ENCODE measurements at regions not wholly inside any gene's neighbourhood (a gene's known extent, or its start where the extent isn't known, plus 50 kb on each side); places are given as distances from the start of the nearest gene placed in this dataset.

DNA sequence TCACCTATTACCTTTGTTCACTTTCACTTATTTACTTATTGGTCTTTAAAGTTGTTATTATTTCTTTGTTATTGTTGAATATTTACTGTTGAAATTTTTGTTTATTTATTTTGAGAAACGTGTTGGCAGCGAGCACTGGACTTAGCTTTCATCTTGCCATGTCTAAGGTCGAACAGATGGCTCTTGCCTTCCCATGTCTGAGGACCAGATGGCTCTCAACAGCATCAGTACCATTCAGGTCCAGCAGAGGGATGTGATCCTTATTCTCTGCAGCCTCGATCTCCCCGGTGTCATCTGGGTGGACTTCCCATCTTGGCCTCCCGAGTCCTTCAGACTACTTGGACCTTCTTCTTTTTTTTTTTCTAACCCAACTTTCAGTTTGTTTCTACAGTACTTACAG lies 1437.6 kb downstream of the UQCRFS1 start:
- peak; percentile 29 for DNase-seq

- DNase-seq: peak; percentile 70
Observed at GRCh38 chr19:27774827-27775226, 1438.1 kb downstream of the UQCRFS1 start.

DNA sequence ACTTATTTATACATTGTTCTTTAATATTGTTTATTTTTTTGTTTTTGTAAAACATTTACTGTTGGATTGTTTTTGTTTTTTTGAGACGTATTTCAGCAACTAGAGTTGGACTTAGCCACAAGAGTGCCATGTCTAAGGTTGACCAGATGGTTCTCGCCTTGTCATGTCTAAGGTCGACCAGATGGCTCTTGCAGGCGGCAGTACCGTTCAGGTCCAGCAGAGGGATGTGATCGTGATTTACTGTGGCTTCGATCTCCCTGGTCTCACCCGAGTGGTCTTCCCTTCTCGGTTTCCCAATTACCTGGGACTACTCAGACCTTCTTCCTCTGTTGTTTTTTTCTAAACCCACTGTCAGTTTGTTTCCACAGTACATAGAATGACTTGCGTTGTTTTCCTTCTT lies 1438.6 kb downstream of the UQCRFS1 start:
- DNase-seq: peak; percentile 55

DNA sequence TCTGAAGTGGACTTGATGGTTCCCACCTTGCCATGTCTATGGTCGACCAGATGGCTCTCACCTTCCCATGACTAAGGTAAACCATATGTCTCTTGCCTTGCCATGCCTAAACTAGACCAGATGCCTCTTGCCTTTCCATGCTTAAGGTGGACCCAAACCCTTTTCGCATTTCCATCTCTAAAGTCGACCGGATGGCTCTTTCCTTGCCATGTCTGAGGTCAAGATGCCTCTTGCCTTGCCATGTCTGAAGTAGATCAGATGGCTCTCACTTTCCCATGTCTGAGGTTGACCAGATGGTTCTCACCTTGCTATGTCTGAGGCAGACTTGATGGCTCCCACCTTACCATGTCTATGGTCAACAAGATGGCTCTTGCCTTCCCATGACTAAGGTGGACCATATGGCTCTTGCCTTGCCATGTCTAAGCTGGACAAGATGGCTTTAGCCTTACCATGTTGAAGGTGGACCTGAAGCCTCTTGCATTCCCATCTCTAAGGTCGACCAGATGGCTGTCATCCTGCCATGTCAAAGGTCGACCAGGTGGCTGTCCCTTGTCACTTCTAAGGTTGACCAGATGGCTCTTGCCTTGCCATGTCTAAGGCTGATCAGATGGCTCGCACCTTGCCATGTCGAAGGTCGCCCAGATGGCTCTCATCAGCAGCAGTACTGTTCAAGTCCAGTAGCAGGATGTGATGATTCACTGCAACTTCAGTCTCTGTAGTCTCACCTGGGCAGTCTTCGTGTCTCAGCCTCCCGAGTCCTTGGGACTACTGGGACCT lies 1439.4 kb downstream of the UQCRFS1 start:
- DNase-seq: no peak

DNA sequence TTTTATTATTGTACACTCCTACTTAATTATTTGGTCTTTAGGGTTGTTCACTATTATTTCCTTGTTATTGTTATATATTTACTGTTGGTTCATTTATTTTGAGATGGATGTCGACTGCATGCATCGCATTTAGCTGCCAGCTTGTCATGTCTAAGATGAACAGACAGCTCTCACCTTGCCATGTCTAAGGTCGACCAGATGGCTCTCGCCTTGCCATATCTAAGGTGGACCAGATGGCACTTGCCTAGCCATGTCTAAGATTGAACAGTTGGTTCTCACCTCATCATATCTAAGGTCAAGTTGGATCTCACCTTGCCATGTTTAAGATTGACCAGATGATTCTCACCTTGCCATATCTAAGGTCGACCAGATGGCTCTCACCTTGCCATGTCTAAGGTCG lies 1440.9 kb downstream of the UQCRFS1 start:
- no peak for DNase-seq

GRCh38 chr19:27770095-27770494 lies 1442.9 kb downstream of the UQCRFS1 start:
- no peak for DNase-seq

DNA sequence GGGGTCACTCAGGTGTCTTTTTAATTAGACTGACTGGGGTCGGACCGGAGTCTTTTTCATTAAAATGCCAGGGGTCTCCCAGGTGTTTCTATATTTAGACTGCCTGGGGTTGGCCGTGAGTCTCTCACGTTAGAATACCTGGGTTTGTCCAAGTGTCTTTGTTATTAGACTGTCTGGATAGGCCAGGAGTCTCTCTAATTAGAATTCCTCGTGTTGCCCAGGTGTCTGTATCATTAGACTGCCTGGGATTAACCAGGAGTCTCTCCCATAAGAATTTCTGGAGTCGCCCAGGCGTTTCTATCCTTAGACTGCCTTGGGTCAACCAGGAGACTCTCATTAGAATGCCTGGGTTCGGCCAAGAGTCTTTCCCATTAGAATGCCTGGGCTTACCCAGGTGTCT lies 1445.7 kb downstream of the UQCRFS1 start:
- no peak for DNase-seq

DNA sequence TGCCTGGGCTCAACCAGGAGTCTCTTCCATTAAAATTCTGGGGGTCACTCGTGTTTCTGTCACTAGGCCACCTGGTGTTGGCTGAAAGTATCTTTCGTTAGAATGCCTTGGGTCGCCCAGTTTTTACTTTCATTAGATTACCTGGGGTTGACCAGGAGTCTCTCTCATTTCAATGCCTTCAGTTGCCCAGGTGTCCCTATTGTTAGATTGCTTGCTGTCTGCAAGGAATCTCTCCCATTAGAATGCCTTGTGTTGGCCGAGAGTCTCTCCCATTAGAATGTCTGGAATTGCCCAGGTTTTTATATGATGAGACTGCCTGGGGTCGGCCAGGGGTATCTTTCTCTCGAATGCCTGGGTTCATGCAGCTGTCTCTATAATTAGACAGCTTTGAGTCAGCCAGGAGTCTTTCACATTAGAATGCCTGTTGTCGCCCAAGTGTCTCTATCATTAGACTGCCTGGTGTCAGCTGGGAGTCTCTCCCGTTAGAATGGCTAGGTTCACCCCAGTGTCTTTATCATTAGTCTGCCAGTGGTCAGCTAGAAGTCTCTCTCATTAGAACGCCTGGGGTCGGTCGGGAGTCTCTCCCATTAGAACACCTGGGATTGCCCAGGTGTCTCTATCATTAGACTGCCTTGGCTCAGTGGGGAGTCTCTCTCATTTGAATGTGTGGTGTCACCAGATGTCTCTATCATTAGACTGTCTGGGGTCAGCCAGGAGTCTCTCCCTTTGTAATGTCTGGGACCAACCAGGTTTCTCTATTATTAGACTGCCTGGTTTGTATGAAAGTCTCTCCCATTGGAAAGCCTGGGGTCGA lies 1446.8 kb downstream of the UQCRFS1 start:
- no peak for DNase-seq

DNA sequence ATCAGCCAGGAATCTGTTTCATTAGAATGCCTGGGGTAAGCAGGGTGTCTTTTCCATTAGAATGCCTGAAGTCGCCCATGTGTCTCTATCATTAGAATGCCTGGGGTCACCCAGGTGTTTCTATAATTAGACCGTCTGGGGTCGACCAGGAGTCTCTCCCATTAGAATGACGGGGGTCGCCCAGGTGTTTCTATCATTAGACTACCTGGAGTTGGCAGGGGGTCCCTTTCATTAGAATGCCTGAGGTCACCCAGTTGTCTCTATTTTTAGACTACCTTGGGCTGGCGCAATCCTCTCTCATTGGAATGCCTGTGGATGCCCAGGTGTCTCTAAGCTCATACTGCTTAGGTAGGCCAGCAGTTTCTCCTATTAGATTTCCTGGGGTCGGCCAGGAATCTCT lies 1447.6 kb downstream of the UQCRFS1 start:
- DNase-seq: no peak

DNA sequence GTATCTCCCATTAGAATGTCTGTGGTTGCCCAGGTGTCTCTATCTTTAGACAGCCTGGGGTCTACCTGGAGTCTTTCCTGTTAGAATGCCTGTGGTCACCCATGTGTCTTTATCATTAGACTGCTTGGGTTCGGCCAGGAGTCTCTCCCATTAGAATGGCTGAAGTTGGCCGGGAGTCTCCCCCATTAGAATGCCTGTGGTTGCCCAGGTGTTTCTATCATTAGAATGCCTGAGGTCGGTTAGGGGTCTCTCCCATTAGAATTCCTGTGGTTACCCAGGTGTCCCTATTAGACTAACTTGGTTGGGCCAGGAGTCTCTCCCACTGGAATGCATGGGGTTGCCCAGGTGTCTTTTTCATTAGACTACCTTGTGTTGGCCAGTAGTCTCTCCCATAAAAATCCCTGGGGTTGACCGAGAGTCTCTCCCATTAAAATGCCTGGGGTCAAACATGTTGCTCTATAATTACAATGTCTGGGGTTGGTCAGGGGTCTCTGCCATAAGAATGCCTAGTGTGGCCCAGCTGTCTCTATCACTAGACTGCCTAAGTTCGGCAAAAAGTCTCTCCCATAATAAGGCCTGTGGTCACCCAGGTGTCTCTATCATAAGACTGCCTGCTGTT lies 1448.7 kb downstream of the UQCRFS1 start:
- no peak for DNase-seq

DNA sequence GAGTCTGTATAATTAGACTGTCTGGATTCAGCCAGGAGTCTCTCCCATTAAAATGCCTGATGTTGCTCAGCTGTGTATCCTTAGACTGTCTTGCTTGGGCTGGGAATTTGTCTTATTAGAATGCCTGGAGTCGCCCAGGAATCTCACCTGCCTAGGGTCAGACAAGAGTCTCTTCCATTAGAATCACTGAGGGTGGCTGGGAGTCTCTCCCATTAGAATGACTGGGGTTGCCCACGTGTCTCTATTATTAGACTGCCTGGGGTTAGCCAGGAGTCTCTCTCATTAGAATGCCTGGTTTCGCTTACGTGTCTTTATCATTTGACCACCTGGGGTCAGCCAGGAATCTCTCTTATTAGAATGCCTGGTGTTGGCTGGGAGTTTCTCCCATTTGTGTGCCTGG lies 1450.0 kb downstream of the UQCRFS1 start:
- DNase-seq: no peak

- no peak for DNase-seq
Observed at GRCh38 chr19:27759896-27760295, 1453.1 kb downstream of the UQCRFS1 start.

- DNase-seq: no peak
Observed at GRCh38 chr19:27758626-27759505, 1454.1 kb downstream of the UQCRFS1 start.

- no peak for DNase-seq
Observed at GRCh38 chr19:27754700-27755099, 1458.3 kb downstream of the UQCRFS1 start.

GRCh38 chr19:27753622-27754021 lies 1459.3 kb downstream of the UQCRFS1 start:
- DNase-seq: no peak

DNA sequence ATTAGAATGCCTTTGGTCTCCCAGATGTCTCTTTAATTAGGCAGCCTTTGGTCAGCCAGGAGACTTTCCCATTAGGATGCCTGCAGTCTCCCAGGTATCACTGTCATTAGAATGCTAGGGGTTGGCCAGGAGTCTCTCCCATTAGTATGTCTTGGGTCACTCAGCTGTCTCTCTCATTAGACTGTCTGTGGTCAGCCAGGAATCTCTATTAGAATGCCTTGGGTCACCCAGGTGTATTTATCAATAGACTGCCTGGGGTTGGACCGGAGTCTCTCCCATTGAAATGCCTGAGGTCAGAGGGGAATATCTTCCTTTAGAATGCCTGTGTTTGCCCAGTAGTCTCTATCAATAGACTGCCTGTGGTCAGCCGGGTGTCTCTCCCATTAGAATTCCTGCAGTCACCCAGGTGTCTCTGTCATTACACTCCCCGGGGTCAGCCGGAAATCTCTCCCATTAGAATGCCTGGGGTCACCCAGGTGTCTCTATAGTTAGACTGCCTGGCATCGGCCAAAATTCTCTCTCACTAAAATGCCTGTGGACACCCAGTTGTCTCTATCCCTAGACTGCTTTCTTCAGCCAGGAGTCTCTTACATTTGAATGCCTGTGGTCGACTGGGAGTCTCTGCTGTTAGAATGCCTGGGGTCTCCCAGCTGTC lies 1460.3 kb downstream of the UQCRFS1 start:
- no peak for DNase-seq

DNA sequence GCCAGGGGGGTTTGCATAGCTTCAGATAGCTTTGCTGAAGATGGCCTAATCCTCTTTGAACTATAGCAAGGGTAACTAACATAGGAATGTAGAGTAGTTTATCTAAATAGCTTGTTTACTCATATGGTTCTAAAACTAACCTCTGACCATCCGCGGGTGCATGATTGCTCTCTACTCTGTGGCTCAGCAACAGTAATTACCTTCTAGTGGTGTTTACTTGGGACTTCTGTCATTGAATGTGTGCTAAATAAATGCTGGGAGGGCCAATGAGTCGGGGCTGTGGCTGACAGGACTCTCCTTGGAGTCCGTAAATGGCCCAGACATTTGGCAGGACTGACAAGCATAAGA lies 1461.9 kb downstream of the UQCRFS1 start:
- DNase-seq: no peak

- no peak for DNase-seq
Observed at GRCh38 chr19:27750391-27751043, 1462.4 kb downstream of the UQCRFS1 start.

GRCh38 chr19:27748551-27749152 lies 1464.3 kb downstream of the UQCRFS1 start:
- no peak for DNase-seq

DNA sequence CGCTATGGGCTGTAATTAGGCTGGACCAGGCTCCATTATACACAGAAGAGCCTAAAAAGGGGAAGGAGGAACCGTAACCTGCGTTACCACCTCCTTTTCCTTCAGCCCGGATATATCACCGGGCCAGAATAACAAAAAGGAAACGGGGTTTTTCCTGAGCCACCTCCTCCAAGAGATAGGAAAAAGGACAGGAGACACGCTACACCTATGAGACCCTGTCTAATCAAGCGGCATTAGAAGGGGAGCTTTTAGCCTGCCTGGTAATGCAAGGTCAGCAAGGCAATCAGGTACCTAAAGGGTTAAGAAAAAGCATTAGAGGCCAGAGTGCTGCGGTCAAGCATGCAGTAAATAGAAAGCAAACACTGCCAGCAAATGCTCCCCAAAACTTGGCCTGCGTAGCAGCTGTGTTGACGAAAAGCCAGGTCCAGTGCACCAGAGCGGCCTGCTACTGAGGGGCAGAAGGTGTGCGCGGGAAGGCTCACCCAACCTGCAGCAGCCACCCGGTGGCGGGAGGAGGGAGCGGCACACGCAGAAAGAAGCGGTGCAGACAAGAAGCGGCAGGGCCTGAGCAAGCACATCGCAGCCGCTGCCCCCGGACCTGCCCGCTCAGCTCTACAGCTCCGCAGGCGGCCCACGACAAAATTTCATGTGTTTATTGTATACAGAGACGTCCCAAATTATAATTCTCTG lies 1466.1 kb downstream of the UQCRFS1 start:
- peak; percentile 35 for DNase-seq

Measured in activated CD8-positive, alpha-beta memory T cell treated with anti-CD3 and anti-CD28 coated beads, Interleukin-2, amount 50 U/mL, for 48 hours (primary cell).